ENCODE measurements at regions not wholly inside any gene's neighbourhood (a gene's known extent, or its start where the extent isn't known, plus 50 kb on each side); places are given as distances from the start of the nearest gene placed in this dataset.

DNA sequence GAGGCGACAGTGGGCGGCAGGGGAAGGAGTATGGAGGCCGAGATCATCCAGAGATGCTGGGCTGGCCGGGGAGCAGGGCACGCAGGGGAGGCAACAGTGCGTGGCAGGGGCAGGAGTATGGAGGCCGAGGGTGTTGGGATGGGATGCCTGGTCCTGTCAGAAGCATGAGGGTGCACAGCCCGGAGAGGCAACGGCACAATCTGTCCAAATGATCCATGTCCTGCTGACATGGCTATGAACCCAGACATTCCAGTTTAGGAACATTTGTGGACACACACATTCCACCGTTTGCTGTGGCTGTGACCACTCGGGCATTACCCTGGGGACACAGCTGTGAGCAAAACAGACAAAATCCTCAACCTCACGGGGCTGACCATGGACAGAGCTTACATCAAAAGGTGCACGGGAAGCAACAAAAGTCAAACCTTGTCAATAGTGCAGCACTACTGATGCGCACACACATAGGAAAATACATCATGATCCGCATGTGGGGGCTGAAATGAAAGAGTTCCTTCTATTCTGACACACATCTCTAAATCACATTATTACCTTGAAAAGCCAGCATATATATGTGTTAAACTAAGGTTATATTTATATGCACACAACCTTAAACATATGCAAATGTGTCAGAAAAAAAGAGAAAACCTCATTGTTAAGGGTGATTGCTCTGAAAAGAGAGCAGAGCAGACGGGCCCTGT, 144.0 kb upstream of the GPC1 start:
- TF ChIP-seq CTCF (IDR thresholded peaks at IDR 0.05) (no peak), POLR2A (IDR thresholded peaks at IDR 0.05) (no peak)
